GM12874 (cell line): ENCODE measurements at regions not wholly inside any gene's neighbourhood (a gene's known extent, or its start where the extent isn't known, plus 50 kb on each side); places are given as distances from the start of the nearest gene placed in this dataset.

ENCODE experiments used
- CTCF ChIP-seq: IDR thresholded peaks from 2 replicates; pipeline ENCODE4 v1.5.1; 2011; ENCODE audit warnings: low read depth, mild to moderate bottlenecking, control low read depth, low read length, moderate library complexity; ENCODE audit not compliant: insufficient read depth

- TF ChIP-seq CTCF, result no peak
Measured at GRCh38 chr9:88712484-88712883, 177.5 kb downstream of the NXNL2 start.

- TF ChIP-seq CTCF, result no peak
Measured at GRCh38 chr9:88713010-88713409, 178.0 kb downstream of the NXNL2 start.

- TF ChIP-seq CTCF, result no peak
Measured at GRCh38 chr9:88716596-88717290, 181.8 kb downstream of the NXNL2 start.

GRCh38 chr9:88721025-88721424, 186.0 kb downstream of the NXNL2 start:
- no peak for TF ChIP-seq CTCF

GRCh38 chr9:88721495-88722279, 186.7 kb downstream of the NXNL2 start:
- TF ChIP-seq CTCF, result no peak

- TF ChIP-seq CTCF, result no peak
Measured at GRCh38 chr9:88722753-88723152, 187.8 kb downstream of the NXNL2 start.

GRCh38 chr9:88723751-88724150, 188.8 kb downstream of the NXNL2 start:
- TF ChIP-seq CTCF, result no peak
